ENCODE measurements at regions not wholly inside any gene's neighbourhood (a gene's known extent, or its start where the extent isn't known, plus 50 kb on each side); places are given as distances from the start of the nearest gene placed in this dataset.

- TF ChIP-seq ZNF462 (CRISPR knock-in tag; IDR thresholded peaks at IDR 0.05), result no peak
These were observed 269.8 kb upstream of the AUTS2 start (continued) for GRCh38 chr7:69328516-69328915.

- Mint-ChIP-seq H3K27me3 (ENCODE audit: insufficient read depth, low read depth, poor library complexity) (peaks cover 2% of the 10 kb centered on the region), H3K36me3 (ENCODE audit: low read depth) (peaks cover 30% of the 10 kb centered on the region), H3K9me3 (peaks cover 36% of the 10 kb centered on the region; the same call in 2 of the 3 replicates), H3K4me1 (no peaks in the 10 kb centered on the region), H3K27ac (no peak overlapping the region), H3K4me3 (no peak overlapping the region)
- H2AFZ ChIP-seq, result no peak overlapping the region
- no peaks in the 10 kb centered on the region for H3K27me3 ChIP-seq (ENCODE audit: insufficient read depth)
- H3K9me2 ChIP-seq (ENCODE audit: insufficient read depth), result no peaks in the 10 kb centered on the region
- H3K79me2 ChIP-seq (replicated peaks; ENCODE audit: insufficient read depth), result no peaks in the 10 kb centered on the region
- ATAC-seq (no peak), DNase-seq (ENCODE audit: low spot score) (no peak)
- no peaks in the 10 kb centered on the region for H3K4me1 ChIP-seq (ENCODE audit: insufficient read depth)
- no peaks in the 10 kb centered on the region for H3K36me3 ChIP-seq (ENCODE audit: insufficient read depth)
- no peaks in the 10 kb centered on the region for H4K20me1 ChIP-seq (replicated peaks; ENCODE audit: insufficient read depth)
- H3F3A ChIP-seq (replicated peaks; ENCODE audit: low read depth), result no peaks in the 10 kb centered on the region
- H3K4me3 ChIP-seq, result no peak overlapping the region
- no peak overlapping the region for H3K27ac ChIP-seq (ENCODE audit: low read depth)
- no peak overlapping the region for H3K4me2 ChIP-seq
- TF ChIP-seq CREB1 (CRISPR knock-in tag; IDR thresholded peaks at IDR 0.05; ENCODE audit: low read depth) (no peak), ETS1 (IDR thresholded peaks at IDR 0.05) (no peak), REST (IDR thresholded peaks at IDR 0.05; ENCODE audit: unreplicated experiment) (no peak), EZH2 (IDR thresholded peaks at IDR 0.05; ENCODE audit: low read depth, unreplicated experiment) (no peak)
These were observed 263.6 kb upstream of the AUTS2 start for GRCh38 chr7:69334701-69335100.
